ENCODE measurements at regions not wholly inside any gene's neighbourhood (a gene's known extent, or its start where the extent isn't known, plus 50 kb on each side); places are given as distances from the start of the nearest gene placed in this dataset.
"Not testable (repeated sequence)": the region's sequence is repeated elsewhere in the genome, so short reads cannot be mapped to it uniquely, and the experiment has no call there.

DNA sequence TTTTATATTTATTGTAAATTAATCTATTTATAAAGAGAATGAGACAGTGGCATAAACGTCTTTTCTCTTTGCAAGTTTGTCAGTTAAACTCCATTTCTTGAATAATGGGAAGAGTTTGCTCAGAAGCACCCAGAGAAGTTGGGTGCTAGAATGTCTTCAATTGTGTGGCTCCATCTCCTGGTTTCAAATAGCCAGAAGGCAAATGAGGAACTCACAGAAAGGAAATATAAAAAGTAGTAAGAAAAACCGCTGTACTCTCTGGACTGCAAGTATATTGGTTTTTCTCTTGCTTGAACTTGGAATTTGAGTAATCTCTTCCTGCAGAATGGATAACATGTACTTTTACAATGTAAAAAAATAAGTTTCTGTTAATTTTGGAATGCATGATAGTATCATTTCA is 217.5 kb downstream of the DPY19L2 start:
- no peak for TF ChIP-seq POLR2A (IDR thresholded peaks at IDR 0.05)
- no peak for TF ChIP-seq EP300 (IDR thresholded peaks at IDR 0.05)
- TF ChIP-seq, protein P1, sequence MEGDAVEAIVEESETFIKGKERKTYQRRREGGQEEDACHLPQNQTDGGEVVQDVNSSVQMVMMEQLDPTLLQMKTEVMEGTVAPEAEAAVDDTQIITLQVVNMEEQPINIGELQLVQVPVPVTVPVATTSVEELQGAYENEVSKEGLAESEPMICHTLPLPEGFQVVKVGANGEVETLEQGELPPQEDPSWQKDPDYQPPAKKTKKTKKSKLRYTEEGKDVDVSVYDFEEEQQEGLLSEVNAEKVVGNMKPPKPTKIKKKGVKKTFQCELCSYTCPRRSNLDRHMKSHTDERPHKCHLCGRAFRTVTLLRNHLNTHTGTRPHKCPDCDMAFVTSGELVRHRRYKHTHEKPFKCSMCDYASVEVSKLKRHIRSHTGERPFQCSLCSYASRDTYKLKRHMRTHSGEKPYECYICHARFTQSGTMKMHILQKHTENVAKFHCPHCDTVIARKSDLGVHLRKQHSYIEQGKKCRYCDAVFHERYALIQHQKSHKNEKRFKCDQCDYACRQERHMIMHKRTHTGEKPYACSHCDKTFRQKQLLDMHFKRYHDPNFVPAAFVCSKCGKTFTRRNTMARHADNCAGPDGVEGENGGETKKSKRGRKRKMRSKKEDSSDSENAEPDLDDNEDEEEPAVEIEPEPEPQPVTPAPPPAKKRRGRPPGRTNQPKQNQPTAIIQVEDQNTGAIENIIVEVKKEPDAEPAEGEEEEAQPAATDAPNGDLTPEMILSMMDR (IDR thresholded peaks at IDR 0.05) = no peak
- Histone ChIP-seq H3K4me1 (ENCODE audit: insufficient read depth) (no peaks in the 10 kb centered on the region), H3K27ac (no peak overlapping the region), H3K27me3 (no peaks in the 10 kb centered on the region), H3K4me3 (no peak overlapping the region), H3K9me3 (no peaks in the 10 kb centered on the region), H3K36me3 (no peaks in the 10 kb centered on the region)
- intact Hi-C loops (cut with DNase I) = no loop called here
- WGBS, 3 donors = 73 to 88% (median 77%) methylated on average over 2 of the region's 2 CpGs
- no peak for DNase-seq

GRCh38 chr12:63450334-63450733 is 218.0 kb downstream of the DPY19L2 start:
- WGBS, 3 donors = 81 to 87% (median 83%) methylated on average over 1 of the region's 1 CpG
- H3K27me3 ChIP-seq = no peaks in the 10 kb centered on the region
- no peaks in the 10 kb centered on the region for H3K9me3 ChIP-seq
- H3K4me1 ChIP-seq (ENCODE audit: insufficient read depth) = no peaks in the 10 kb centered on the region
- intact Hi-C loops (cut with DNase I) = no loop called here
- no peak overlapping the region for H3K27ac ChIP-seq
- no peak for DNase-seq
- no peaks in the 10 kb centered on the region for H3K36me3 ChIP-seq
- no peak overlapping the region for H3K4me3 ChIP-seq
- TF ChIP-seq, protein P1 (IDR thresholded peaks at IDR 0.05) = no peak
- TF ChIP-seq POLR2A (IDR thresholded peaks at IDR 0.05) (no peak), EP300 (IDR thresholded peaks at IDR 0.05) (no peak)

- no peak for TF ChIP-seq POLR2A (IDR thresholded peaks at IDR 0.05)
- no peak for TF ChIP-seq EP300 (IDR thresholded peaks at IDR 0.05)
- TF ChIP-seq, protein P1 (IDR thresholded peaks at IDR 0.05) = no peak
- no peaks in the 10 kb centered on the region for H3K9me3 ChIP-seq
- 62 to 68% (median 66%) methylated on average over 3 of the region's 3 CpGs for WGBS, 3 donors
- H3K4me3 ChIP-seq = no peak overlapping the region
- intact Hi-C loops (cut with DNase I) = no loop called here
- no peaks in the 10 kb centered on the region for H3K36me3 ChIP-seq
- H3K4me1 ChIP-seq (ENCODE audit: insufficient read depth) = no peaks in the 10 kb centered on the region
- no peak overlapping the region for H3K27ac ChIP-seq
- H3K27me3 ChIP-seq = no peaks in the 10 kb centered on the region
- no peak for DNase-seq
Measured at GRCh38 chr12:63445224-63445880, 222.9 kb downstream of the DPY19L2 start.

DNA sequence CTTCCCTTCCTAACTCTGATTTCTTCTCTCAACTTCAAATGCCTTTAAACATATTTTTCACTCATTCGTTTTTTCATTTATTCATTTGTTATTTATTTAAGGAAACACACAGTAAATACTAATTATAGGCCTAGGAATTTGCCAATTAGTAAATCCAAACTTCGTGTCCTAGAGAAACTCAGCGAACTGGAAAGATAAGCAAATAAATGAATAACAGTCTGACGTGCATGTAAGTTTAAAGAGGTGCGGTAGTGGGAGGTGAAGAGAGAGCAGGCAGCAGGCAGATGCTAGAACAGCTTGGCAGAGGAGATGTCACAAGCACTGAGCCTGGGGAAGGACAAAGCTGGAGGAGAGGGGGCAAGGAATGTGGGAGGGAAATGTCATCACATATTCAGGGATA is 228.2 kb downstream of the DPY19L2 start:
- 8 to 18% (median 11%) methylated on average over 5 of the region's 5 CpGs for WGBS, 3 donors
- no peak overlapping the region for H3K27ac ChIP-seq
- no peaks in the 10 kb centered on the region for H3K9me3 ChIP-seq
- DNase-seq = no peak
- no peaks in the 10 kb centered on the region for H3K4me1 ChIP-seq (ENCODE audit: insufficient read depth)
- TF ChIP-seq, protein P1 (IDR thresholded peaks at IDR 0.05) = no peak
- no peak for TF ChIP-seq POLR2A (IDR thresholded peaks at IDR 0.05)
- no peak for TF ChIP-seq EP300 (IDR thresholded peaks at IDR 0.05)
- H3K4me3 ChIP-seq = no peak overlapping the region
- no peaks in the 10 kb centered on the region for H3K27me3 ChIP-seq
- intact Hi-C loops (cut with DNase I) = no loop called here
- no peaks in the 10 kb centered on the region for H3K36me3 ChIP-seq

GRCh38 chr12:63434384-63434783 is 233.9 kb downstream of the DPY19L2 start:
- WGBS, 3 donors = 87 to 94% (median 91%) methylated on average over 11 of the region's 11 CpGs
- H3K4me1 ChIP-seq (ENCODE audit: insufficient read depth); H3K4me3 ChIP-seq; H3K36me3 ChIP-seq; intact Hi-C loops (cut with DNase I); H3K27ac ChIP-seq; H3K27me3 ChIP-seq; DNase-seq; H3K9me3 ChIP-seq: not testable (repeated sequence)

DNA sequence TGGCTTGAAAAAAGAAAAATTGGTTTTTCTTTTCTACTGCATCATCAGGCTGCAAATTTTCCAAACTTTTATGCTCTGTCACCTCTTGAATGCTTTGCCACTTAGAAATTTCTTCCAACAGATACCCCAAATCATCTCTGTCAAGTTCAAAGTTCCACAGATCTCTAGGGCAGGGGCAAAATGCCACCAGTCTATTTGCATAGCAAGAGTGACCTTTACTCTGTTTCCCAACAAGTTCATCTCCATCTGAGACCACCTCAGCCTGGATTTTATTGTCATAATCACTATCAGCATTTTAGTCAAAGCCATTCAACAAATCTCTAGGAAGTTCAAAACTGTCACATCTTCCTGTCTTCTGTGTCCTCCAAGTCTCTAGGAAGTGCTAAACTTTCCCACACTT is 240.3 kb downstream of the DPY19L2 start:
- H3K4me3 ChIP-seq; H3K36me3 ChIP-seq; H3K27ac ChIP-seq; H3K27me3 ChIP-seq; intact Hi-C loops (cut with DNase I); H3K4me1 ChIP-seq (ENCODE audit: insufficient read depth); DNase-seq; H3K9me3 ChIP-seq: not testable (repeated sequence)

DNA sequence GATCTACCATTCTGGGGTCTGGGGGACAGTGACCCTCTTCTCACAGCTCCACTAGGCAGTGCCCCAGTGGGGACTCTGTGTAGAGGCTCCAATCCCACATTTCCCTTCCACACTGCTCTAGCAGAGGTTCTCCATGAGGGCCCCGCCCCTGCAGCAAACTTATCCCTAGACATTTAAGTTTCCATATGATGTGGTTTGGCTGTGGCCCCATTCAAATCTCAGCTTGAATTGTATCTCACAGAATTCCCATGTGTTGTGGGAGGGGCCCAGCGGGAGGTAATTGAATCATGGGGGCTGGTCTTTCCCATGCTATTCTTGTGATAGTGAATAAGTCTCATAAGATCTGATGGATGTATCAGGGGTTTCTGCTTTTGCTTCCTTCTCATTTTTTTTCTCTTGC is 241.3 kb downstream of the DPY19L2 start:
- H3K9me3 ChIP-seq; H3K4me1 ChIP-seq (ENCODE audit: insufficient read depth); intact Hi-C loops (cut with DNase I); H3K27me3 ChIP-seq; H3K36me3 ChIP-seq; H3K27ac ChIP-seq; DNase-seq; H3K4me3 ChIP-seq: not testable (repeated sequence)
- WGBS, 3 donors = 86 to 91% (median 89%) methylated on average over 2 of the region's 2 CpGs
